K562 (cell line): ENCODE measurements at regions not wholly inside any gene's neighbourhood (a gene's known extent, or its start where the extent isn't known, plus 50 kb on each side); places are given as distances from the start of the nearest gene placed in this dataset.
A peak's percentile ranks its signal among the peaks of the same experiment; 100 is the strongest.

ENCODE experiments used
- CTBP1 ChIP-seq: fragments of 450-650 bp; IDR thresholded peaks from 2 replicates; pipeline ENCODE4 v1.6.1; 2016; ENCODE audit warnings: borderline replicate concordance
- FOSL1 ChIP-seq: fragments of 200-800 bp; sonication (Bioruptor generic); conservative IDR thresholded peaks from 2 replicates; pipeline ENCODE4 v1.6.1; 2016; ENCODE audit warnings: missing genetic modification characterization, missing compliant biosample characterization
- GTF3C2 ChIP-seq: IDR thresholded peaks from 3 replicates; pipeline ENCODE4 v1.6.1; 2011; ENCODE audit warnings: borderline replicate concordance, mild to moderate bottlenecking, moderate library complexity; ENCODE audit not compliant: insufficient read length; ENCODE audit errors: extremely low read depth
- KDM1A ChIP-seq, 2 experiments: fragments of 450-650 bp; IDR thresholded peaks; 2 replicates each; pipeline ENCODE4 v1.6.1; 2016; ENCODE audit warnings: mild to moderate bottlenecking in 2 of 2
- MTA3 ChIP-seq: fragments of 450-650 bp; formaldehyde crosslinking; IDR thresholded peaks from 2 replicates; pipeline ENCODE4 v1.6.1; 2017; ENCODE audit warnings: mild to moderate bottlenecking, borderline replicate concordance
- SIRT6 ChIP-seq: IDR thresholded peaks from one replicate; pipeline ENCODE4 v1.6.1; 2012; ENCODE audit warnings: low read depth, mild to moderate bottlenecking, control low read depth, inconsistent platforms, low read length, moderate library complexity
- SLC30A9 ChIP-seq: fragments of 250-450 bp; sonication (Bioruptor Pico); IDR thresholded peaks from 2 replicates; pipeline ENCODE4 v1.8.0; 2022; ENCODE audit warnings: mild to moderate bottlenecking, moderate library complexity
- SMAD4 ChIP-seq: fragments of 250-450 bp; sonication (Bioruptor Pico); conservative IDR thresholded peaks from 2 replicates; pipeline ENCODE4 v1.8.0; 2021; ENCODE audit warnings: inconsistent platforms, mild to moderate bottlenecking, moderate library complexity
- SMARCA4 ChIP-seq: fragments of 450-650 bp; IDR thresholded peaks from 2 replicates; pipeline ENCODE4 v1.6.1; 2016
- TF ChIP-seq, protein P1 (sequence below), 2 experiments: fragments of 450-650 bp in 1 of 2; sonication (generic) in 1 of 2; formaldehyde crosslinking in 1 of 2; IDR thresholded peaks; 2 replicates each; pipeline versions ENCODE4 v1.7.1 to v1.9.0; 2016 to 2022; ENCODE audit warnings: inconsistent platforms in 1 of 2, mild to moderate bottlenecking in 1 of 2, missing genetic modification reagents in 1 of 2
- TF ChIP-seq, protein P2 (sequence below): sonication (generic); formaldehyde crosslinking; IDR thresholded peaks from 2 replicates; pipeline ENCODE4 v1.8.0; 2022; ENCODE audit warnings: mild to moderate bottlenecking, missing genetic modification reagents

- TF ChIP-seq, protein P1, sequence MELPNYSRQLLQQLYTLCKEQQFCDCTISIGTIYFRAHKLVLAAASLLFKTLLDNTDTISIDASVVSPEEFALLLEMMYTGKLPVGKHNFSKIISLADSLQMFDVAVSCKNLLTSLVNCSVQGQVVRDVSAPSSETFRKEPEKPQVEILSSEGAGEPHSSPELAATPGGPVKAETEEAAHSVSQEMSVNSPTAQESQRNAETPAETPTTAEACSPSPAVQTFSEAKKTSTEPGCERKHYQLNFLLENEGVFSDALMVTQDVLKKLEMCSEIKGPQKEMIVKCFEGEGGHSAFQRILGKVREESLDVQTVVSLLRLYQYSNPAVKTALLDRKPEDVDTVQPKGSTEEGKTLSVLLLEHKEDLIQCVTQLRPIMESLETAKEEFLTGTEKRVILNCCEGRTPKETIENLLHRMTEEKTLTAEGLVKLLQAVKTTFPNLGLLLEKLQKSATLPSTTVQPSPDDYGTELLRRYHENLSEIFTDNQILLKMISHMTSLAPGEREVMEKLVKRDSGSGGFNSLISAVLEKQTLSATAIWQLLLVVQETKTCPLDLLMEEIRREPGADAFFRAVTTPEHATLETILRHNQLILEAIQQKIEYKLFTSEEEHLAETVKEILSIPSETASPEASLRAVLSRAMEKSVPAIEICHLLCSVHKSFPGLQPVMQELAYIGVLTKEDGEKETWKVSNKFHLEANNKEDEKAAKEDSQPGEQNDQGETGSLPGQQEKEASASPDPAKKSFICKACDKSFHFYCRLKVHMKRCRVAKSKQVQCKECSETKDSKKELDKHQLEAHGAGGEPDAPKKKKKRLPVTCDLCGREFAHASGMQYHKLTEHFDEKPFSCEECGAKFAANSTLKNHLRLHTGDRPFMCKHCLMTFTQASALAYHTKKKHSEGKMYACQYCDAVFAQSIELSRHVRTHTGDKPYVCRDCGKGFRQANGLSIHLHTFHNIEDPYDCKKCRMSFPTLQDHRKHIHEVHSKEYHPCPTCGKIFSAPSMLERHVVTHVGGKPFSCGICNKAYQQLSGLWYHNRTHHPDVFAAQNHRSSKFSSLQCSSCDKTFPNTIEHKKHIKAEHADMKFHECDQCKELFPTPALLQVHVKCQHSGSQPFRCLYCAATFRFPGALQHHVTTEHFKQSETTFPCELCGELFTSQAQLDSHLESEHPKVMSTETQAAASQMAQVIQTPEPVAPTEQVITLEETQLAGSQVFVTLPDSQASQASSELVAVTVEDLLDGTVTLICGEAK (IDR thresholded peaks at IDR 0.05) = no peak
- TF ChIP-seq, protein P1 (CRISPR knock-in tag; IDR thresholded peaks at IDR 0.05) = no peak
- TF ChIP-seq CTBP1 (no peak), MTA3 (no peak), FOSL1 (tag) (no peak), SMARCA4 (peak; percentile 76), GTF3C2 (no peak), SIRT6 (no peak), SMAD4 (peak; percentile 74), KDM1A (IDR thresholded peaks at IDR 0.05) (0 out of 4 replicates have a peak, but pooled peaks of 1 of the 2 experiments have one; percentile 7), SLC30A9 (CRISPR knock-in tag) (no peak)
- TF ChIP-seq, protein P2, sequence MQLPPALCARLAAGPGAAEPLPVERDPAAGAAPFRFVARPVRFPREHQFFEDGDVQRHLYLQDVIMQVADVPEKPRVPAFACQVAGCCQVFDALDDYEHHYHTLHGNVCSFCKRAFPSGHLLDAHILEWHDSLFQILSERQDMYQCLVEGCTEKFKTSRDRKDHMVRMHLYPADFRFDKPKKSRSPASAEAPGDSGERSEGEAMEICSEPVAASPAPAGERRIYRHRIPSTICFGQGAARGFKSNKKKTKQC = no peak
Observed at GRCh38 chr6:112951829-112952228, 604.7 kb downstream of the RFPL4B start (continued).
